HUES64 (cell line): ENCODE measurements at regions not wholly inside any gene's neighbourhood (a gene's known extent, or its start where the extent isn't known, plus 50 kb on each side); places are given as distances from the start of the nearest gene placed in this dataset.

ENCODE experiments used
- H3K27ac ChIP-seq: 2 replicates; pipeline ENCODE4 v1.7.0; 2013; ENCODE audit warnings: low read depth, low read length, inconsistent platforms
- H3K27me3 ChIP-seq: 2 replicates; pipeline ENCODE4 v1.6.1; 2013; ENCODE audit warnings: mild to moderate bottlenecking, low read length; ENCODE audit not compliant: insufficient read depth
- H3K36me3 ChIP-seq: 2 replicates; pipeline ENCODE4 v1.6.1; 2013; ENCODE audit warnings: mild to moderate bottlenecking, low read length; ENCODE audit not compliant: insufficient read depth
- H3K4me1 ChIP-seq: 2 replicates; pipeline ENCODE4 v1.6.1; 2013; ENCODE audit warnings: mild to moderate bottlenecking, low read length, moderate library complexity; ENCODE audit not compliant: insufficient read depth
- H3K4me3 ChIP-seq: 2 replicates; pipeline ENCODE4 v1.5.1; 2013; ENCODE audit warnings: mild to moderate bottlenecking, low read length, moderate library complexity
- H3K9ac ChIP-seq: 2 replicates; pipeline ENCODE4 v1.6.1; 2013; ENCODE audit warnings: mild to moderate bottlenecking, low read depth, low read length
- H3K9me3 ChIP-seq: 2 replicates; pipeline ENCODE4 v1.6.1; 2013; ENCODE audit warnings: low read depth, low read length; ENCODE audit not compliant: insufficient read depth
- WGBS: fragments of 150-250, 120-280 bp; methylation state at CpG from one replicate; pipeline ENCODE4 v1.1.7; 2013; ENCODE audit warnings: missing lambda C conversion rate; 5-methylcytosine and 5-hydroxymethylcytosine counted together

GRCh38 chr7:142338633-142339501, 81.0 kb upstream of the PRSS58 start:
- Histone ChIP-seq H3K9ac (no peak overlapping the region; the same call in 1 of the 2 replicates), H3K27me3 (no peaks in the 10 kb centered on the region), H3K9me3 (no peaks in the 10 kb centered on the region), H3K36me3 (no peaks in the 10 kb centered on the region), H3K27ac (no peak overlapping the region), H3K4me1 (peaks cover 6% of the 10 kb centered on the region), H3K4me3 (no peak overlapping the region)
- WGBS = 81% methylated on average over 6 of the region's 6 CpGs

GRCh38 chr7:142337054-142338001, 79.5 kb upstream of the PRSS58 start:
- H3K27ac ChIP-seq = no peak overlapping the region
- H3K27me3 ChIP-seq = no peaks in the 10 kb centered on the region
- H3K9ac ChIP-seq = no peak overlapping the region
- H3K36me3 ChIP-seq = no peaks in the 10 kb centered on the region
- no peak overlapping the region for H3K4me3 ChIP-seq
- H3K9me3 ChIP-seq = no peaks in the 10 kb centered on the region
- H3K4me1 ChIP-seq = peaks cover 6% of the 10 kb centered on the region
- 91% methylated on average over 8 of the region's 8 CpGs for whole genome bisulfite sequencing

GRCh38 chr7:142334806-142335205, 76.9 kb upstream of the PRSS58 start:
- H3K4me3 ChIP-seq = no peak overlapping the region
- WGBS = 87% methylated on average over 1 of the region's 1 CpG
- H3K4me1 ChIP-seq = peaks cover 6% of the 10 kb centered on the region
- H3K27me3 ChIP-seq = no peaks in the 10 kb centered on the region
- no peak overlapping the region for H3K27ac ChIP-seq
- H3K9ac ChIP-seq = no peak overlapping the region
- no peaks in the 10 kb centered on the region for H3K36me3 ChIP-seq
- H3K9me3 ChIP-seq = no peaks in the 10 kb centered on the region

GRCh38 chr7:142334236-142334635, 76.4 kb upstream of the PRSS58 start:
- 80% methylated on average over 2 of the region's 2 CpGs for WGBS
- Histone ChIP-seq H3K4me3 (no peak overlapping the region), H3K27me3 (no peaks in the 10 kb centered on the region), H3K36me3 (no peaks in the 10 kb centered on the region), H3K9me3 (no peaks in the 10 kb centered on the region), H3K27ac (no peak overlapping the region), H3K4me1 (peaks cover 6% of the 10 kb centered on the region), H3K9ac (no peak overlapping the region)

GRCh38 chr7:142332421-142332820, 74.6 kb upstream of the PRSS58 start:
- no peaks in the 10 kb centered on the region for H3K27me3 ChIP-seq
- H3K9ac ChIP-seq = no peak overlapping the region
- H3K27ac ChIP-seq = no peak overlapping the region
- H3K4me1 ChIP-seq = 0 out of 2 replicates have a peak, but pooled peaks cover 7% of the 10 kb centered on the region
- H3K4me3 ChIP-seq = no peak overlapping the region
- H3K36me3 ChIP-seq = no peaks in the 10 kb centered on the region
- no peaks in the 10 kb centered on the region for H3K9me3 ChIP-seq
- 92% methylated on average over 5 of the region's 6 CpGs for WGBS

- H3K9ac ChIP-seq = no peak overlapping the region
Observed at GRCh38 chr7:142331941-142332340, 74.1 kb upstream of the PRSS58 start.

GRCh38 chr7:142329062-142329790, 71.4 kb upstream of the PRSS58 start:
- no peak overlapping the region for H3K9ac ChIP-seq
- no peaks in the 10 kb centered on the region for H3K27me3 ChIP-seq
- H3K9me3 ChIP-seq = no peaks in the 10 kb centered on the region
- WGBS = 94% methylated on average over 5 of the region's 5 CpGs
- H3K4me3 ChIP-seq = no peak overlapping the region
- H3K27ac ChIP-seq = no peak overlapping the region
- H3K4me1 ChIP-seq = 0 out of 2 replicates have a peak, but pooled peaks cover 8% of the 10 kb centered on the region
- no peaks in the 10 kb centered on the region for H3K36me3 ChIP-seq

More at GRCh38 chr7:142331941-142332340, 74.1 kb upstream of the PRSS58 start:
- H3K27ac ChIP-seq = no peak overlapping the region
- H3K4me3 ChIP-seq = no peak overlapping the region
- WGBS = 94% methylated on average over 1 of the region's 2 CpGs
- H3K4me1 ChIP-seq = 0 out of 2 replicates have a peak, but pooled peaks cover 8% of the 10 kb centered on the region
- H3K36me3 ChIP-seq = no peaks in the 10 kb centered on the region
- no peaks in the 10 kb centered on the region for H3K9me3 ChIP-seq
- no peaks in the 10 kb centered on the region for H3K27me3 ChIP-seq

- WGBS = 95% methylated on average over 6 of the region's 6 CpGs
- H3K27ac ChIP-seq = no peak overlapping the region
- no peaks in the 10 kb centered on the region for H3K27me3 ChIP-seq
- no peaks in the 10 kb centered on the region for H3K9me3 ChIP-seq
- 0 out of 2 replicates have a peak, but pooled peaks cover 8% of the 10 kb centered on the region for H3K4me1 ChIP-seq
- H3K4me3 ChIP-seq = no peak overlapping the region
- no peaks in the 10 kb centered on the region for H3K36me3 ChIP-seq
- H3K9ac ChIP-seq = no peak overlapping the region
Observed at GRCh38 chr7:142328551-142328950, 70.7 kb upstream of the PRSS58 start.

- Histone ChIP-seq H3K9ac (no peak overlapping the region), H3K27ac (no peak overlapping the region), H3K4me3 (no peak overlapping the region), H3K36me3 (no peaks in the 10 kb centered on the region), H3K4me1 (0 out of 2 replicates have a peak, but pooled peaks cover 8% of the 10 kb centered on the region), H3K9me3 (no peaks in the 10 kb centered on the region), H3K27me3 (no peaks in the 10 kb centered on the region)
- WGBS = 82% methylated on average over 11 of the region's 11 CpGs
Observed at GRCh38 chr7:142327628-142328405, 70.0 kb upstream of the PRSS58 start.

- H3K4me3 ChIP-seq = no peak overlapping the region
- no peaks in the 10 kb centered on the region for H3K27me3 ChIP-seq
- no peak overlapping the region for H3K9ac ChIP-seq
- H3K9me3 ChIP-seq = no peaks in the 10 kb centered on the region
- H3K27ac ChIP-seq = no peak overlapping the region
- no peaks in the 10 kb centered on the region for H3K36me3 ChIP-seq
- H3K4me1 ChIP-seq = 0 out of 2 replicates have a peak, but pooled peaks cover 8% of the 10 kb centered on the region
- 14% methylated on average over 4 of the region's 4 CpGs for WGBS
Observed at GRCh38 chr7:142323706-142324105, 65.8 kb upstream of the PRSS58 start.
